ENCODE measurements at regions not wholly inside any gene's neighbourhood (a gene's known extent, or its start where the extent isn't known, plus 50 kb on each side); places are given as distances from the start of the nearest gene placed in this dataset.

DNA sequence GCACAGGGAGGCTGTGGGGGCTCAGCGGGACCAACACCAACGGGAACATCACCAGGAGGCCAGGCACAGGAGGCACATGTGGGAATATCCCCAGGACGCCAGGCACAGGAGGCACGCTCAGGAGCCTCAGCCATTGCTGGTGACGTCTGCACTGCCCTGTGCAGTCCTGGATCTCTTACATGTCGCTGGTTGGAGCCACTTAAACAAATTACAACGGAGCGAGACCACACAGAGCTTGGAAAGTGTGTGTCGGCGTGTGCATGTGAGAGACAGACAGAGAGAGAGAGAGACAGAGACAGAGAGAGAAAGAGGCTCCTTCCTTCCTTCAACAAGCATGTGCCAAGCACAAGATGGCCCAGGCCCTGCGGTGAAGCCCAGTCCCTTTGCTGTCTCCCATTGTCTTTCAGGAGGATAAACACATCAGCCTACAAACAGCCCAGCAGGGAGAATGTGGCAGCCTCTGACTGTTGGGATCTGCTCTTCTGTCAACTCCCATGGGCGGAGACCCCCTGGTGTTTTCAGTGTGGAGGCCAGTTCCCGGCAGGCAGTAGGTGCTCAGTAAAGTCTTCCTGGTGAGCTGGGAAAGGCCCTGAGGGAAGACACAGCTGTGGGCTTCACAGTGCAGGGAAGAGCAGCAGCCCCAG lies 112.7 kb upstream of the THBS2 start:
- TF ChIP-seq, protein P1, sequence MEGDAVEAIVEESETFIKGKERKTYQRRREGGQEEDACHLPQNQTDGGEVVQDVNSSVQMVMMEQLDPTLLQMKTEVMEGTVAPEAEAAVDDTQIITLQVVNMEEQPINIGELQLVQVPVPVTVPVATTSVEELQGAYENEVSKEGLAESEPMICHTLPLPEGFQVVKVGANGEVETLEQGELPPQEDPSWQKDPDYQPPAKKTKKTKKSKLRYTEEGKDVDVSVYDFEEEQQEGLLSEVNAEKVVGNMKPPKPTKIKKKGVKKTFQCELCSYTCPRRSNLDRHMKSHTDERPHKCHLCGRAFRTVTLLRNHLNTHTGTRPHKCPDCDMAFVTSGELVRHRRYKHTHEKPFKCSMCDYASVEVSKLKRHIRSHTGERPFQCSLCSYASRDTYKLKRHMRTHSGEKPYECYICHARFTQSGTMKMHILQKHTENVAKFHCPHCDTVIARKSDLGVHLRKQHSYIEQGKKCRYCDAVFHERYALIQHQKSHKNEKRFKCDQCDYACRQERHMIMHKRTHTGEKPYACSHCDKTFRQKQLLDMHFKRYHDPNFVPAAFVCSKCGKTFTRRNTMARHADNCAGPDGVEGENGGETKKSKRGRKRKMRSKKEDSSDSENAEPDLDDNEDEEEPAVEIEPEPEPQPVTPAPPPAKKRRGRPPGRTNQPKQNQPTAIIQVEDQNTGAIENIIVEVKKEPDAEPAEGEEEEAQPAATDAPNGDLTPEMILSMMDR (IDR thresholded peaks at IDR 0.05): no peak
- TF ChIP-seq POLR2A (IDR thresholded peaks at IDR 0.05): no peak

Measured in Peyer's patch (tissue), 4 donors.